Left cardiac atrium (tissue), 4 donors: ENCODE measurements at regions not wholly inside any gene's neighbourhood (a gene's known extent, or its start where the extent isn't known, plus 50 kb on each side); places are given as distances from the start of the nearest gene placed in this dataset.
A peak's percentile ranks its signal among the peaks of the same experiment; 100 is the strongest.
"Not testable (repeated sequence)": the region's sequence is repeated elsewhere in the genome, so short reads cannot be mapped to it uniquely, and the experiment has no call there.

ENCODE experiments used
- ATAC-seq, 2 donors: fragments of 200-7000 bp; cut with Tn5 transposase; one replicate each; pipeline ENCODE4 v1.9.1; 2020; ENCODE audit warnings: mild to moderate bottlenecking in 2 of 2, moderate library complexity in 2 of 2
- DNase-seq: peaks from one replicate; pipeline ENCODE4 v3.0.0-alpha.2; 2020
- intact Hi-C, 2 donors: fragments of 100-400 bp; cut with DNase I; formaldehyde crosslinking; loops; one replicate each; pipeline versions ENCODE4 v1.14.1 to v1.15.1; 2022 to 2023
- donor health status: DM: no; HTN: yes; CAD: no.
- donor health status: DM: no; HTN: yes; CAD: no; lungs with severe emphysema.
- donor health status: DM: yes; HTN: yes; CAD: no.
- donor health status: Dilated cardiomyopathy.

DNA sequence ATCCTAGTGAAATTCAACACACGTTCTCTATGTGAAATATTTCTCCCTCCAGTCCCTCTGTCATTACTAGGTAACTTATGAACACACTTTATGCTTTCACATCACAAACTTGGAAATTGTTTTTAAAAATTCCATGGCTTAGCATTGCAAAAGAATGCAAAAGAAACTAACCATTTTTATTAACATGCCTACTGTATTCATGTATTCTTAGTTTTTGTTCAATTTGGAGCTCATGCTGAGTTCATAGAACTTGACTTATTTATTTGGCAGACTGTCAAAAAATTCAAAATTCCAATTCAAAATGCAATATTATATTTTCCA, 155.0 kb upstream of the SEMA3C start:
- ATAC-seq (no peak), DNase-seq (no peak)
- intact Hi-C loops = no loop called here

DNA sequence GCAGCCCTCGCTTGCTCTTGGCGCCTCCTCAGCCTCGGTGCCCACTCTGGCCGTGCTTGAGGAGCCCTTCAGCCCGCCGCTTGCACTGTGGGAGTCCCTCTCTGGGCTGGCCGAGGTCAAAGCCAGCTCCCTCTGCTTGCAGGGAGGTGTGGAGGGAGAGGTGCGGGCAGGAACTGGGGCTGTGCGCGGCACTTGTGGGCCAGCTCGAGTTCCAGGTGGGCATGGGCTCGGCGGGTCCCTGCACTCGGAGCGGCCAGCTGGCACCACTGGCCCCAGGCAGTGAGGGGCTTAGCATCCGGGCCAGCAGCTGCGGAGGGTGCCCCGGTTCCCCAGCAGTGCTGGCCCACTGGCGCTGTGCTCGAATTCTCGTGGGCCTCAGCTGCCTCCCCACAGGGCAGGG, 152.1 kb upstream of the SEMA3C start:
- intact Hi-C loops = no loop called here
- no peak for ATAC-seq
- DNase-seq = no peak

DNA sequence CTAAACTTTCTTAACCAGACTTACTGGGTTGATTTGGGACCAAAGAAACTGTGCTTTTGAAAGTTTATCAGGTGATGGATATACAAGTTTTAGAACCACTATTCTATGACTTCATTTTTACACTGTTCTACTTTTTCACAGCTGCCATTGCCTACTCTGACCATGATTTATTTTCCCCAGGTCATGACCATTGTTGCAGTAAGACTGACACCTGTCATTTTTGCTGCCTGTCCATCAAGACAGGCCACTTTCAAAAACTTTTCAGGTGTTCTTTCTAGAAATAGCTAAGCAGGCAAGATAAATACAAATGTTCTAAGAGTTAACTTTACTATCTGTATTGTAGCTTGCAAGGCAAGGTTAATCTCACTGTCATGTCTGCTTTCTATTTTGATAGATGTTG, 147.9 kb upstream of the SEMA3C start:
- intact Hi-C loops = no loop called here
- DNase-seq (no peak), ATAC-seq (no peak)

DNA sequence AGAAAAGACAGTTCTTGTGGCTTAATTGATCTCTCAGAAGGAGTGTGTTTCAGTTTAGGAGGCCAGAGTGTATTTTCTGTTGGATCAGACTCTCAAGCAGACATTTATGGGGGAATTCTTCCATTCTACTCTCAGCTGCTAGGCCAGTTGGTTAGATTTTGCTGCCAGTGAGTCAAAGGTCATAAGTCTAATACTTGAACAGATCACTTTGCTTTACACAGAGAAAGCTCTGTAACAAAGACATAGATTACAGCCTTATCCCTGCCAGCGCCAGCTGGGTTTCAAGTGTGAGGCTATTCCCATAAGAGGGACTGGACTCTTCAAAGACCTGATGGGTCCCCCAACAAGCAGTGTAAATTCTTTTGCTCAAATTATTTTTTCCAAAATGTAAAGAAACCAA, 145.6 kb upstream of the SEMA3C start:
- no peak for DNase-seq
- intact Hi-C loops = no loop called here
- peak; percentile 55 to 57 for ATAC-seq

DNA sequence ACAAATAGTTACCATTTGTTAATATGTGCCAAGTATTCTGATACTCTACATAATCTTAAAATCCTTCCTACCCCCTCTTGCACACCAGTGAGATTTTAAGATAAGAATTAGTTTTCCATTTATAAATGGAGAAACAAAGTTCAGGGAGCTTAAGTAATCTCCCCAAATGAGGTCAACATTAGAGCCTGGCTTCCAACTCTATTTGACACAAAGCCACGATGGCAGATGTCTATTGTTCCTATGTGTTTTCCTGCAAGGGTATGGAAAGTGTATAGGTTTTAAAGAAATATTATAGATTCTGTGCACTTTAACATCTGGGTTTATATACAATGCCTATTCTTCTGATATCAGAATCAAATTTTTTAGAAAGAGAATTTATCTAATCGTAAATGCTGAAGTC, 143.9 kb upstream of the SEMA3C start:
- DNase-seq = no peak
- ATAC-seq = no peak
- intact Hi-C loops = no loop called here

DNA sequence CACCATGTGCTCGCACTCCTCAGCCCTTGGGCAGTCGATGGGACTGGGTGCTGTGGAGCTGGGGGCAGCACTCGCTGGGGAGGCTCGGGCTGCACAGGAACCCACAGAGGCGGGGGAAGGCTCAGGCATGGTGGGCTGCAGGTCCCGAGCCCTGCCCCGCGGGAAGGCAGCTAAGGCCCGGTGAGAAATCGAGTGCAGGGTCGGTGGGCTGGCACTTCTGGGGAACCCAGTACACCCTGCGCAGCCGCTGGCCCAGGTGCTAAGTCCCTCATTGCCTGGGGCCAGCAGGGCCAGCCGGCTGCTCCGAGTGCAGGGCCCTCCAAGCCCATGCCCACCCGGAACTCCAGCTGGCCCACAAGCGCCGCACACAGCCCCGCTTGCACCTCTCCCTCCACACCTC, 138.6 kb upstream of the SEMA3C start:
- intact Hi-C loops, DNase-seq: not testable (repeated sequence)

DNA sequence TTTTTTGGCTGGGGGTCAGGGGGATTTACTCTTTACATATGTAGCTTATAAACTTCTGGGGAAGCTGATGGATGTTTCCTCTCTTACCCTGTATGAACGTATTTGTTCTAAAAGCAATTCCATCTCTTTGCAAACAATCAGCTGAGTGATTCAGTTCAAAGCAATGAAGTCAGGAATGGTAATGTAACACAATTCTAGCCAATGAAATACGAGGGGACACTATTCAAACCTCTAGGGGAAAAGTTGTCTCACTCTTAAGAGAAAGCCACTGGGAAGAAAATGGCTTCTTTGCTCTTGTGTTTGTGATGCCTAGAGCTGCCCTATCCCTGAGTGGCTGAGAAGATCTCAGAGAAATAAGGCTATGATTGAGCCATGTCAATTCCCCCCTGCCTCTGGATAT, 134.8 kb upstream of the SEMA3C start:
- ATAC-seq (no peak), DNase-seq (no peak)
- intact Hi-C loops = no loop called here

More for the DNA sequence above, 138.6 kb upstream of the SEMA3C start:
- ATAC-seq = not testable (repeated sequence)

DNA sequence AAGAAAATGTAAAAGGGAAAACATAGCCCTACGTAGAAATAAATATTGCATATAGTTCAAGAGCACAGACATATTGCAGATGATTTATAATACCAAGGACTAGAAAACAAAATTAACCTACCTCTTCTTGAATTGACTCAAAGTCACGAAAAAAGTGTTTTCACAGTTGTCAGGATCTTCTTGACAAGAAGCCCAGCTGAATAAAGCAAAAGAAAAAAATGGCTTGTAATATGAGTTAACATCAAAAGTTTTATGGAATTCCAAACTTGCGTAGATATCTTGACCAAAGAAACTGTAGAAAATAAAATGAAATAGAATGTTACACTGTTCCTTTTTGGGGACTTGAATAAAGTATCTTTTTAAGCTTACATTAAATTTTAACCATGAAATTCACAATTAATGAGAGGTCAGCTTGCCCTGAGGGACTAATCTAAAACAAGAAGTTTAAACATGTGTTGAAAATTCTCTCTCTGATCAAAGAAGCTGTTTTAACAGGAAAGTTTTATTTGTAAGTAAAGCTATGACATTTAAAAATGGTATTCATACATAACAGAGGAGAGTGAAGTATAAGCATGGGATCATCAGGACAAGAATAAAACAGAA, 133.1 kb upstream of the SEMA3C start:
- DNase-seq (no peak), ATAC-seq (no peak)
- intact Hi-C loops = no loop called here

DNA sequence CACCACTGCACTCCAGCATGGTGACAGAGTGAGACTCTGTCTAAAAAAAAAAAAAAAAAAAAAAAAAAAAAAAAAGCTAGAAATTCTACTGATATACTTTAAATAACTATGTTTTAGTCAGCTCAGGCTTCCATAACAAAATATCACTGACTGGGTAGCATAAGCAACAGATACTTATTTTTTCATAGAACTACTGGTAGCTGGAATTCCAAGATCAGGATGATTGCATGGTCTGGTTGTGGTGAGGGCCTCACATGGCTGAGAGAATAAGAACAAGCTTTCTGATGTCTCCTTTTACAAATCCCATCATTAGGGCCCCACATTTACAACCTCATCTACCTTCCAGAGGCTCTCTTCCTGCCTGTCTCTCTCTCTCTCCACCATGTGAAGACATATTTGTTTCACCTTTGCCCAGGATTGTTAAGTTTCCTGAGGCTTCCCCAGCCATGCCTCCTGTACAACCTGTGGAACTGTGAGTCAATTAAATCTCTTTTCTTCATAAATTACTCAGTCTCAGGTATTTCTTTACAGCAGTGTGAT, 126.7 kb upstream of the SEMA3C start:
- intact Hi-C loops = no loop called here
- DNase-seq (no peak), ATAC-seq (no peak)

DNA sequence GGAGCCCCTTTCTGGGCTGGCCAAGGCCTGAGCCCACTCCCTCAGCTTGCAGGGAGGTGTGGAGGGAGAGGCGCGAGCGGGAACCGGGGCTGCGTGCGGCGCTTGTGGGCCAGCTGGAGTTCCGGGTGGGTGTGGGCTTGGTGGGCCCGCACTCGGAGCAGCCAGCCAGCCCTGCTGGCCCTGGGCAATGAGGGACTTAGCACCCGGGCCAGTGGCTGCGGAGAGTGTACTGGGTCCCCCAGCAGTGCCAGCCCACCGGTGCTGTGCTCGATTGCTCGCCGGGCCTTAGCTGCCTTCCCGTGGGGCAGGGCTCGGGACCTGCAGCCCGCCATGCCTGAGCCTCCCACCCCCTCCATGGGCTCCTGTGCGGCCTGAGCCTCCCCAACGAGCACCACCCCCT, 123.8 kb upstream of the SEMA3C start:
- intact Hi-C loops, ATAC-seq, DNase-seq: not testable (repeated sequence)

DNA sequence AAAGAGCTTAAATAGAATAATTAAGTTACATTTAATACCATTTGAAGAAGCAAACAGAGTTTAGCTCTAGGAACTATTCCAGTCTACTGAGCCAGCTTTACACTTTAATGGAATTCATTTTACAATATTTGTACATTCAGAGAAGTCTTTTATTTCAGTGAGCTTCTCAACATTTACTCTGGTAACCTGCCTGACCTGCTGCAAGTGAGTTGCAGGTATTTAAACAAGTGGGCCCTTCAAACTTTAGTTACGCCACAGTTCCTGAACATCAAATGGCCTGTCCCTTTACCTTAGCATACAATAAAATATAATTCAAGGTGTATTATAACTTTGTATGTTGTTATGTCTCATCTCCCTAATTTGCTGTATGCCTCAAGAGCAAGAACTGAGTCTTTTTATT, 121.6 kb upstream of the SEMA3C start:
- no peak for ATAC-seq
- intact Hi-C loops = no loop called here
- DNase-seq = no peak

DNA sequence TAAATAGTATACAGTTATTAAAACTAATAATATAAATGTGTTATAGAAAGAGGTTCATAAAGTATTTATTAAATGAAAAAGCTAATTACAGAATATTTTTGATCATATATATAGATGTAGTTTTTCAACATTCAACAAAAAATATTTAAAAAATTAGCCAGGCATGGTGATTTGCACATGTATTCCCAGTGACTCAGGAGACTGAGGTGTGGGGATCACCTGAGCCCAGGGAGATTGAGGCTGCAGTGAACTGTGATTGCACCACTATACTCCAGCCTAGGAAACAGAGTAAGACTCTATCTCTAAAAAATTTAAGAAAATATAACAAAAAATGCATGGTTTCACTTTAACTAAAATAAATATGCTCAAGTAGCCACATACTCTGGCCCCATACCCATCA, 118.0 kb upstream of the SEMA3C start:
- ATAC-seq (no peak), DNase-seq (no peak)
- intact Hi-C loops = no loop called here

DNA sequence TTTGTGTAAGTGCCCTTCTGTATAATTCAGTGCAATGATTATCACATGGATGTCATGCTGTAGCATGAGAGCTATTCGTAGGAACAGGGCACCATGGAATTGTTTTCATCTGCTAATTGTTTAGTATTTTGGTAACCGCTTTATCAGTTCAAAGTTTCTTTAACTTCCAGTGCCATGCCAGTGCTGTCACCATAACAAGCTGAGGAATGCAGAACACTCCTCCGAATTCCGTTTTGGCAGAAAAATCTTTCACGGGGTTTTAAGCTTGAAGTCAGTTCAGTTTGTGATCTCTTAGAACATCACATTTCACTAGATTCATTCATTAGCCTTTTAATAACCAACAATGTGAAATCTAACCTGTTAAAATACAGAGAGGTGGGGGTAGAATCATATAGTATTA, 117.2 kb upstream of the SEMA3C start:
- intact Hi-C loops = no loop called here
- no peak for ATAC-seq
- DNase-seq = no peak

DNA sequence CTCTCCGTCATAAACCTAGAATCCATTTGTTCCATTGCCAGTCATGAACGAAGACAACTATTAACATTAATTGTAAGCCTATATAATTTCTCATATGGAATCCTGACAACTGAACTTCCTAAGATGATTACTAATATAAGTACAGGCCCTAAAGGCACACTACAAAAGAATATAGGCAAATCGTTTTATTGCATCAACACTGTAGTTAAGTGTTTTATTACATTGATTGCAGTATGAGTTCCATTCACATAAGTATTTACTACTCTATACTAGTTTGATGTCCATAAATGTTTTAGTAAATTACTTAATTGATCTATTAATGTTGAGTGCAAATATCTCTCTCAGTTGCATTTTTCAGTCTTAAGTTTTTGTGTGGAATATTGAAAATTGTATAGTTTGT, 113.1 kb upstream of the SEMA3C start:
- DNase-seq = no peak
- ATAC-seq = no peak
- intact Hi-C loops = no loop called here

DNA sequence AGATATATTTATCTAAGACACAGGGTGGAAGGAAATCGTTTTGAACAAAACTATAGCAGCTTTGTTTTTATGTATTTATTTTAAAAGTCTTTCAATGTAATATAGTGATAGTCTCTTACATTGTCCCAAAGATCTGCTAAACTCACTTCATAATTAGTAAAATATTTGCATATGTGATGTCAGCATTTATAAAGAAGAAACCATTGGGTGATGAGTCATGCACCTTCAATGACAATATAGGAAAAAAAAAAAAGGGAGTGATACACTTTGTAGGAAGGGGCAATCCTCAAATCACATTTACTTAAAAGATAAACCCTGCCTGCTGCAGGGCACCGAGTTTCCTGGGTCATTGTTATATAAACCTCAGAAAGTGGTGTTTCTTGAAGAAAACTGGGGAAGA, 112.4 kb upstream of the SEMA3C start:
- ATAC-seq (no peak), DNase-seq (no peak)
- intact Hi-C loops = no loop called here

DNA sequence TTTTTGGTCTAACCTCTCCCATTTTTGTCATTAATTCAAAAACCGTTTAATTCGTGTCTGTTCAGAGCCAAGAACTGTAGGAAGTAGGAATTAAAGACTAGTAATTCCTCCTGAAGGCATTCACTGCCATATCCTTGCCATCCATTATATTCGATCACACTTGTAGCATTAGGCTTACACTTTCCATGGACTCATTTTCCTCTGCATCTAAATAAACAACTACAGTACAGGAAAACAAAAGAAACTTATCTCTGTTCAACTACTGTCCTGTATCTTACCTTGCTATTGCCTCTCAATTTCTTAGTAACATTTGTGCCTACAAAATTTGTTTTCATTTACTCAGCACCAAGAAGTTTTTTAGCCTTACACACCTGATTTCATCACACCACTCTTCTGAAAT, 111.6 kb upstream of the SEMA3C start:
- ATAC-seq = no peak
- DNase-seq = no peak
- intact Hi-C loops = no loop called here

DNA sequence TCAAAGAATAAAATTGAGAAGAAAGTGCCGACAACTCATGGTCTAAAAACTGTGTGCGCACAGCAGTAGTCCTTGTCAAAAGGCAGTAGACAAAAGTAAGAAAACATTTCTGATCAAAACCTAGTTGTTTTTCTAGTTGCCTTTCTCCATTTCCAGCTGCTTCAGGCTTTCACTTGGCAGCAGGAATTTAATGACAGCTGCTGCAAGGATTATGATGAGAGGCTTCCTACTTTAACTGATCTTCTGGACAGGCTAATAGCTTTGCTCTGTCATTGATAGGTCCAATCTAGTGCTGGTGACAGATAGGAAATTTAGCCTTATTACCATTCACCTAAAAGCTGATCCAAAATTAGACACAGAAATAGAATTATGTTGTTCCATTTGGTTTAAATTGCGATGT, 110.7 kb upstream of the SEMA3C start:
- ATAC-seq (no peak), DNase-seq (no peak)
- intact Hi-C loops = no loop called here

DNA sequence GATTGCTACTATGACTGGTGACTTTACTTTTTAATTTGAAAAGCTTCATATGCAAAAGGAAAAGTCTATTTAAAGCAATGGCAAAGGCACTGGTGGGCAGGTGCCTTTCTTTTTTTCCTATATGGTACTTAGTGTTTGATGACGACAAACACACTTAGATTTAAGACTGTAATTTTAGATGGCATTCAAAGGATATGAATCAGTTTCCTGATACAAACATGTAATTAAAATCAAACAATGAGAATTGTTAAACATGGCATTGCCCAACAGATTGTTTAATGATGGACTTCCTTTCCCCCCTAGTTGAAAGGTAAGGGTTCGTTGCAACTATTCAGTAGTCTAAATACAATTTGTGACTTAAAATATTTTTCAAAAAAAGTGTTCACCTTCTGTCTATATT, 106.5 kb upstream of the SEMA3C start:
- intact Hi-C loops = no loop called here
- DNase-seq (no peak), ATAC-seq (no peak)

DNA sequence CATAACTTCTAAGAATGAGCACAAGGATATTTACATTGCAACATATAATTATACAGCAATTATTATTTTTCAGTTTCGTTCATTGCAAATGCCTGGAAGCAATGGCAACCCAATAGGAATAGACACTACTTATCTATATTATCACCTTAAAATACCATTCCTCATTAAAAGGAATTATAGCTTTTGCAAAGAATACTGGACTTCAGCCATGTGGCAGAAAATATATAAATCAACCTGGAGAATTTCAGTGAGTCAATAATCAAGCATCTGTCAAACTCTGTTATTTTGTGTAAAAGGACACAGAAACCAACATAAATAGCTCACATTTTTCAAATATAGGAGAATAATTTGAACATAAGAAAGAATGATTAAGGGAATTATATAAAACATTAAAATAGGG, 96.1 kb upstream of the SEMA3C start:
- no peak for ATAC-seq
- DNase-seq = no peak
- intact Hi-C loops = no loop called here

DNA sequence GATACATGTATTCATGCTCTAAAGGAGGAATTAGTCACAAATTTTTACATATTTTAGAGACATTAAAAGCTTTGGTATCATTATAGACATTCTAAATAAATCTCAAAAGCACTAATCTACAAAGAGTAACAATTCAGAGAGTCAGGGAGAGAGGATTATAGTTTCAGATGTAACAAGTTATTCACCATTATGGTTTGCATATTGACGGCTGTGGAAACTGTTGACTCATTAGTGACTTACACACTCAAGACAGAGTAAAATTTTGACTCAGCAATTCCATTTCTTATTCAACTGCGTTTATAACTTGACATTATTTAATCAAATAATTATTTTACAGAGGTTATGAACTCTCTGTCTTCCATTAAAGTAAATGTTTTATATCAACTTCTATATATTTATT, 95.4 kb upstream of the SEMA3C start:
- no peak for ATAC-seq
- DNase-seq = no peak
- intact Hi-C loops = no loop called here

DNA sequence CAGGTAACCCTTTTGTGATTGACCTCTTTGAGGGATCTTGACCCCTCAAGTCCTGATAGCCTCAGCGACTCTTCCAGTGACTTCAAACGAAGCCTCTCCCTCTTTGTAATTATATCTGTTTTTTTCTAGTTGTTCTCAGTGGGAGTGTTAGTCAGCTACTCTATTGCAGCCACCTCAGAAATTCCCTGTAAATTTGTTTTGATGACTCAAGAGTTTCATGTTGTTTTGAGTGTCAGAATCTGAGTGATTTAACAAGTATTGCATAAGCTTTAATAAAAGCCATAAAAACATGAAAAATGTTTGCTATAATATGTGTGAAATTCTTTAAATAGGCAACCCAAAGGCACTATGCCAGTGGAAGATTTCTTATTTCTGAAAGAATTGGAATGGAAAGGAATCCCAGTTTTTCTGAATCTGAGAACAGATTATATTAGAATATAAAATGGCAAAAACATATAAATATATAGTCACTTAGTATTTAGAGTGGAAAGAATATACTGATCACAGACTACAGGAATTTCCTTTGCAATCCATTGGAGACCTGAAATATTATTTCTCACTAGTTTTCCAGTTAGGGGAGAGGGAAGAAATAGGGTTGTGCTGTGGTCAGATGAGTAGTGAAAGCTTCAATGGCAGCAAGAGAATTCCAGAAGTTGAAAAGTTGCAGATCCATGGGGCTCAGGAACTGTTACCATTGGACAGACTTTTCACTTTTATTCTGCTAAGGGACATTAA, 94.4 kb upstream of the SEMA3C start:
- DNase-seq = no peak
- ATAC-seq = peak in 1 of 2 donors; percentile 84
- intact Hi-C loops = no loop called here
